Kidney epithelial cell (primary cell): ENCODE measurements at regions not wholly inside any gene's neighbourhood (a gene's known extent, or its start where the extent isn't known, plus 50 kb on each side); places are given as distances from the start of the nearest gene placed in this dataset.

Experiments
- DNase-seq: peaks from one replicate; pipeline ENCODE4 v3.0.0-alpha.2; 2010; ENCODE audit warnings: low read depth
- H3K27me3 ChIP-seq: 2 replicates; pipeline ENCODE4 v1.6.0; 2011; ENCODE audit warnings: low read length; ENCODE audit not compliant: control insufficient read depth, insufficient read depth
- H3K36me3 ChIP-seq: 2 replicates; pipeline ENCODE4 v1.5.1; 2011; ENCODE audit warnings: low read length; ENCODE audit not compliant: control insufficient read depth, insufficient read depth
- H3K4me3 ChIP-seq: 2 replicates; pipeline ENCODE4 v1.5.1; 2011; ENCODE audit warnings: low read depth, mild to moderate bottlenecking, control low read depth, low read length
- TF ChIP-seq, protein P1 (sequence below): IDR thresholded peaks from 2 replicates; pipeline ENCODE4 v1.5.1; 2011; ENCODE audit warnings: mild to moderate bottlenecking, moderate library complexity, low read length, control low read depth, inconsistent platforms; ENCODE audit not compliant: insufficient read depth, poor library complexity, severe bottlenecking

GRCh38 chr5:30768056-30768690 is 425.3 kb upstream of the CDH6 start:
- no peak overlapping the region for H3K4me3 ChIP-seq
- H3K36me3 ChIP-seq, result no peaks in the 10 kb centered on the region
- H3K27me3 ChIP-seq, result no peaks in the 10 kb centered on the region
- TF ChIP-seq, protein P1, sequence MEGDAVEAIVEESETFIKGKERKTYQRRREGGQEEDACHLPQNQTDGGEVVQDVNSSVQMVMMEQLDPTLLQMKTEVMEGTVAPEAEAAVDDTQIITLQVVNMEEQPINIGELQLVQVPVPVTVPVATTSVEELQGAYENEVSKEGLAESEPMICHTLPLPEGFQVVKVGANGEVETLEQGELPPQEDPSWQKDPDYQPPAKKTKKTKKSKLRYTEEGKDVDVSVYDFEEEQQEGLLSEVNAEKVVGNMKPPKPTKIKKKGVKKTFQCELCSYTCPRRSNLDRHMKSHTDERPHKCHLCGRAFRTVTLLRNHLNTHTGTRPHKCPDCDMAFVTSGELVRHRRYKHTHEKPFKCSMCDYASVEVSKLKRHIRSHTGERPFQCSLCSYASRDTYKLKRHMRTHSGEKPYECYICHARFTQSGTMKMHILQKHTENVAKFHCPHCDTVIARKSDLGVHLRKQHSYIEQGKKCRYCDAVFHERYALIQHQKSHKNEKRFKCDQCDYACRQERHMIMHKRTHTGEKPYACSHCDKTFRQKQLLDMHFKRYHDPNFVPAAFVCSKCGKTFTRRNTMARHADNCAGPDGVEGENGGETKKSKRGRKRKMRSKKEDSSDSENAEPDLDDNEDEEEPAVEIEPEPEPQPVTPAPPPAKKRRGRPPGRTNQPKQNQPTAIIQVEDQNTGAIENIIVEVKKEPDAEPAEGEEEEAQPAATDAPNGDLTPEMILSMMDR, result no peak
- no peak for DNase-seq

DNA sequence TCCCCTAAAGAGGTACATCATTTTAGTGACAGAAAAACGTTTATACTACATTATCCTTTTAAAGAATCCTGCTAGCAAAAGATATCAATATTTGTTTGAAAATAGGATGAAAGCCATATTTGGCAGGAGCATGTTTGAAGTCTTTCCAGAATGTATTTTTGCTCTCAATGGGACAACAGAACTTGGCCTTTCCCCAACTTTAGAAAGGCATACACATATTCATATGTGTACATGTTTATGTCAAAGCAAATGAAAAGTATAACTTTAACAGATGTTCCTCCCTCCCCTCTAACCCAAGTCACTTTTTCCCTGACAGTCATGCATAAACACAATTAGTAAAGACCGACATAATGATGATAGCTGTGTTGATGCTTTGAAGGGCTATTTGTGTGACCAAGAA is 427.8 kb upstream of the CDH6 start:
- H3K27me3 ChIP-seq, result no peaks in the 10 kb centered on the region
- TF ChIP-seq, protein P1, result no peak
- no peak overlapping the region for H3K4me3 ChIP-seq
- DNase-seq, result no peak
- no peaks in the 10 kb centered on the region for H3K36me3 ChIP-seq

DNA sequence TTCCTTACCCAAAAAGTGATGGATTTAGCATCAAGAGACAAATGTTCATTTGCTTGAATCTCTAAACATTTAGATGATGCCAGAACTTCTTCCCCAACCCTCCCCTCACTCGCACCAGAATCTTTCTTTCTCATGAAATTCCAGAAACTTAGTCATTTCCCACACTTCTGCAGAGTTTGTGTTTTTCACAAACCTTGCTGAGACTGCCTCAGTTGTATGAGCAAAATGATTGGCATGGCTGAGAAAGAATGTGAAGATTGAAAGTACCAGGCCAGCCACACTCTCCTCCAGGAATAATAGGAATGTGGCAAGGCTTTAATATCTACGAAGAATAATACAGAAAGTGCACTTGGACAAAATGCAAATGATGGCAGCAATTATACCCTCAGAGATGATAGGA is 428.3 kb upstream of the CDH6 start:
- TF ChIP-seq, protein P1, result no peak
- peak; percentile 66 for DNase-seq
- H3K4me3 ChIP-seq, result no peak overlapping the region
- H3K27me3 ChIP-seq, result no peaks in the 10 kb centered on the region
- H3K36me3 ChIP-seq, result no peaks in the 10 kb centered on the region

DNA sequence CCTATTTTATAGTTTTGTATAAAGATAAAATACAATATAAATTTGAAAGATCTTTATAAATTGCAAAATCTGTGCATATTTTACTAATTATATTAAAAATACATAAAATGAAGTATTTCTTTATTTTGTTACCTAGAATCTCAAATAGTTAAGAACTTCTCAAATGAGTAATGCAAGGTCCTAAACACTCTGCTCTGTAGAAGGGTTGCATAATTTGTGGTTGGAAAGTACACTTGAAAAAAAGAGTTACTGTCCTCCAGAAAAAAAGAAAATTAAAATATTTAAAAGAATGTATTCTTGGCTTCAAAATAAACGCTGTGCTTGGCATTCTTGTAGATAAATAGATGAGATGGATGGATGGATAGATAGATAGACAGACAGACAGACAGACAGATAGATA is 428.8 kb upstream of the CDH6 start:
- no peak for DNase-seq
- no peaks in the 10 kb centered on the region for H3K27me3 ChIP-seq
- no peak overlapping the region for H3K4me3 ChIP-seq
- TF ChIP-seq, protein P1, result no peak
- no peaks in the 10 kb centered on the region for H3K36me3 ChIP-seq

DNA sequence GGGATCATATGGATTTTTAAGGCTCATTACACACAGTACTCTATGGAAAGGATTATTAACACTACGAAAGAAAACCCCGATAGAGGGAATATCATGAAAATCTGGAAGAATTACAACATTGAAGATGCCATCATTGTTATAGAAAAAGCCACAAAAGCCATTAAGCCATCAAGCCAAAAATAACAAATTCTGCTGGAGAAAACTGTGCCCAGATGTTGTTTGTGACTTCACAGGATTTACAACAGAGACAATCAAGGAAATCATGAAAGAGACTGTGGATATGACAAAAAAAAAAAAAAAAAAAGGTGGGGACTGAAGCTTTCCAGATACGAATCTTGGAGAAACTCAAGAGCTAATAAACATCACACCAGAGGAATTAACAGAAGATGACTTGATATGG is 433.8 kb upstream of the CDH6 start:
- H3K27me3 ChIP-seq, result no peaks in the 10 kb centered on the region
- no peaks in the 10 kb centered on the region for H3K36me3 ChIP-seq
- H3K4me3 ChIP-seq, result no peak overlapping the region
- TF ChIP-seq, protein P1, result no peak
- no peak for DNase-seq

GRCh38 chr5:30752015-30752414 is 441.5 kb upstream of the CDH6 start:
- TF ChIP-seq, protein P1, result no peak
- Histone ChIP-seq H3K36me3 (no peaks in the 10 kb centered on the region), H3K4me3 (no peak overlapping the region), H3K27me3 (no peaks in the 10 kb centered on the region)
- DNase-seq, result no peak
